ENCODE measurements at regions not wholly inside any gene's neighbourhood (a gene's known extent, or its start where the extent isn't known, plus 50 kb on each side); places are given as distances from the start of the nearest gene placed in this dataset.

DNA sequence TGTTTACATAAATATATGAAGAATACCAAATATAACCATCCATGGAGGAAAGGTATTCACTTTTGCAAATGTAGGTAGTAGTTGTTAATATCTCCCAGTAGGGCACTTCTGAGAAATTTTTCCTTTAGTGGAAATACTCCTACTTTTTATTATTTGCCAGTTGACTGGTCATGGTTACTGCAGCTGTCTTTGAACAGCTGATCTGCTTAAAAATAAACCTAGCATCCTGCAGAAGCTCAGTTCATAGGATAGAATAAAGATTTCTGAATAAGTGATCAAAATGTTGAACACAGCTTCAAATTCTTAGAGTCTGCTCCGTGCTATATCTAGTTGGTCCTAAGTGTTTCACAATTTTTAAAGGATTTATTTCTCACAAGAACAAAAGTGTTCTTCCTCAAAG lies 270.7 kb upstream of the TRPC7 start:
- H3K4me3 ChIP-seq (ENCODE audit: low read depth in 1 of 2, low read length in 2 of 2) = no peak overlapping the region
- H3K27ac ChIP-seq (ENCODE audit: low read depth in 2 of 2, low read length in 1 of 2) = no peak overlapping the region
- WGBS, 2 donors = 92 to 96% methylated on average over 1 of the region's 1 CpG
- no peaks in the 10 kb centered on the region for H3K4me1 ChIP-seq (ENCODE audit: control insufficient read depth in 2 of 2, insufficient read depth in 2 of 2, low read length in 1 of 2)
- no peaks in the 10 kb centered on the region for H3K27me3 ChIP-seq (ENCODE audit: control insufficient read depth in 1 of 2, insufficient read depth in 2 of 2, low read length in 2 of 2)
- H3K9me3 ChIP-seq (ENCODE audit: control insufficient read depth in 2 of 2, insufficient read depth in 1 of 2, low read depth in 1 of 2, low read length in 1 of 2) = no peaks in the 10 kb centered on the region
- no peaks in the 10 kb centered on the region for H3K36me3 ChIP-seq (ENCODE audit: control insufficient read depth in 2 of 2, insufficient read depth in 2 of 2, low read length in 1 of 2)

- 73 to 75% methylated on average over 1 of the region's 1 CpG for WGBS, 2 donors
Observed at GRCh38 chr5:136631186-136631585, 265.8 kb upstream of the TRPC7 start.

DNA sequence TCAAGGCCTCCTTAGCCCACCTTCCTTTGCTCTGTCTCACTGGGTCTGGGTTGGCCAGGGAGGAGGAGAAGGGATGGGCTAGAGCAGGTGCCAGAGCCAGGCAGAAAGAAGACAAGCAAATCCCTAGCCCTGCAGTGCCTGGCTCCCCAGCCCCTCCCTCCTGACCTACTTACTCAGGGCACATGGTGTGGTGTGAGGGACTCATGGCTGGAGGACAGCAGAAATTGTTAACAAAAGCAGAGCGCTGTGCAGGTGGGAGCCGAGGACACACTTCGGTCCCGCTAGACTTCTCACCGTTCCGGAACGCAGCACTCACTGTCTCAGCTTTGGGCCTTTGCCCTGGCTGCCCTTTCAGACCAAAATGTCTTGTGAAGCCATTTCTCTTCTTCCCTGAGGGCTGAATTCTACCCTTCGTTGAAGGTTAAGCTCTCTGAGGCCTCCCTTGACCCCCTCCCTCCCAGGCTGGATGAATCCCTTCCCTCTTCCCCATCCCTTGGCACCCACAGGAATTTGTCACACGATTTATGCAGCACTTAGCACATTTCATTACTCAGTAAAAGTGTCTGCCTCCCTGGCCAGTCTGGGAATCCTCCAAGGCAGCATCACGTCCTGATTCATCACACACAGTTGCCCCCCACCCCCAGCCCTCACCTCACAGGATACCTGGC lies 263.9 kb upstream of the TRPC7 start:
- WGBS, 2 donors = 69 to 73% methylated on average over 10 of the region's 10 CpGs
- Histone ChIP-seq H3K4me1 (ENCODE audit: control insufficient read depth in 2 of 2, insufficient read depth in 2 of 2, low read length in 1 of 2) (no peaks in the 10 kb centered on the region), H3K27ac (ENCODE audit: low read depth in 2 of 2, low read length in 1 of 2) (no peak overlapping the region), H3K27me3 (ENCODE audit: control insufficient read depth in 1 of 2, insufficient read depth in 2 of 2, low read length in 2 of 2) (no peaks in the 10 kb centered on the region), H3K4me3 (ENCODE audit: low read depth in 1 of 2, low read length in 2 of 2) (no peak overlapping the region), H3K36me3 (ENCODE audit: control insufficient read depth in 2 of 2, insufficient read depth in 2 of 2, low read length in 1 of 2) (no peaks in the 10 kb centered on the region), H3K9me3 (ENCODE audit: control insufficient read depth in 2 of 2, insufficient read depth in 1 of 2, low read depth in 1 of 2, low read length in 1 of 2) (no peaks in the 10 kb centered on the region)

More at GRCh38 chr5:136631186-136631585, 265.8 kb upstream of the TRPC7 start:
- Histone ChIP-seq H3K36me3 (ENCODE audit: control insufficient read depth in 2 of 2, insufficient read depth in 2 of 2, low read length in 1 of 2) (no peaks in the 10 kb centered on the region), H3K4me3 (ENCODE audit: low read depth in 1 of 2, low read length in 2 of 2) (no peak overlapping the region), H3K27me3 (ENCODE audit: control insufficient read depth in 1 of 2, insufficient read depth in 2 of 2, low read length in 2 of 2) (no peaks in the 10 kb centered on the region), H3K4me1 (ENCODE audit: control insufficient read depth in 2 of 2, insufficient read depth in 2 of 2, low read length in 1 of 2) (no peaks in the 10 kb centered on the region), H3K27ac (ENCODE audit: low read depth in 2 of 2, low read length in 1 of 2) (no peak overlapping the region), H3K9me3 (ENCODE audit: control insufficient read depth in 2 of 2, insufficient read depth in 1 of 2, low read depth in 1 of 2, low read length in 1 of 2) (no peaks in the 10 kb centered on the region)

- Histone ChIP-seq H3K27me3 (ENCODE audit: control insufficient read depth in 1 of 2, insufficient read depth in 2 of 2, low read length in 2 of 2) (no peaks in the 10 kb centered on the region), H3K27ac (ENCODE audit: low read depth in 2 of 2, low read length in 1 of 2) (no peak overlapping the region), H3K4me3 (ENCODE audit: low read depth in 1 of 2, low read length in 2 of 2) (no peak overlapping the region), H3K4me1 (ENCODE audit: control insufficient read depth in 2 of 2, insufficient read depth in 2 of 2, low read length in 1 of 2) (no peaks in the 10 kb centered on the region), H3K9me3 (ENCODE audit: control insufficient read depth in 2 of 2, insufficient read depth in 1 of 2, low read depth in 1 of 2, low read length in 1 of 2) (no peaks in the 10 kb centered on the region), H3K36me3 (ENCODE audit: control insufficient read depth in 2 of 2, insufficient read depth in 2 of 2, low read length in 1 of 2) (no peaks in the 10 kb centered on the region)
- 83 to 89% methylated on average over 2 of the region's 2 CpGs for WGBS, 2 donors
Observed at GRCh38 chr5:136626531-136626930, 261.2 kb upstream of the TRPC7 start.

GRCh38 chr5:136622747-136623146 lies 257.4 kb upstream of the TRPC7 start:
- Histone ChIP-seq H3K27me3 (ENCODE audit: control insufficient read depth in 1 of 2, insufficient read depth in 2 of 2, low read length in 2 of 2) (no peaks in the 10 kb centered on the region), H3K4me3 (ENCODE audit: low read depth in 1 of 2, low read length in 2 of 2) (no peak overlapping the region), H3K4me1 (ENCODE audit: control insufficient read depth in 2 of 2, insufficient read depth in 2 of 2, low read length in 1 of 2) (no peaks in the 10 kb centered on the region), H3K27ac (ENCODE audit: low read depth in 2 of 2, low read length in 1 of 2) (no peak overlapping the region), H3K9me3 (ENCODE audit: control insufficient read depth in 2 of 2, insufficient read depth in 1 of 2, low read depth in 1 of 2, low read length in 1 of 2) (no peaks in the 10 kb centered on the region), H3K36me3 (ENCODE audit: control insufficient read depth in 2 of 2, insufficient read depth in 2 of 2, low read length in 1 of 2) (no peaks in the 10 kb centered on the region)

GRCh38 chr5:136621743-136622142 lies 256.4 kb upstream of the TRPC7 start:
- H3K36me3 ChIP-seq (ENCODE audit: control insufficient read depth in 2 of 2, insufficient read depth in 2 of 2, low read length in 1 of 2) = no peaks in the 10 kb centered on the region
- no peak overlapping the region for H3K27ac ChIP-seq (ENCODE audit: low read depth in 2 of 2, low read length in 1 of 2)
- H3K27me3 ChIP-seq (ENCODE audit: control insufficient read depth in 1 of 2, insufficient read depth in 2 of 2, low read length in 2 of 2) = no peaks in the 10 kb centered on the region
- H3K9me3 ChIP-seq (ENCODE audit: control insufficient read depth in 2 of 2, insufficient read depth in 1 of 2, low read depth in 1 of 2, low read length in 1 of 2) = no peaks in the 10 kb centered on the region
- no peaks in the 10 kb centered on the region for H3K4me1 ChIP-seq (ENCODE audit: control insufficient read depth in 2 of 2, insufficient read depth in 2 of 2, low read length in 1 of 2)
- WGBS, 2 donors = 36 to 49% methylated on average over 3 of the region's 3 CpGs
- no peak overlapping the region for H3K4me3 ChIP-seq (ENCODE audit: low read depth in 1 of 2, low read length in 2 of 2)

- Histone ChIP-seq H3K9me3 (ENCODE audit: control insufficient read depth in 2 of 2, insufficient read depth in 1 of 2, low read depth in 1 of 2, low read length in 1 of 2) (no peaks in the 10 kb centered on the region), H3K27ac (ENCODE audit: low read depth in 2 of 2, low read length in 1 of 2) (no peak overlapping the region), H3K4me1 (ENCODE audit: control insufficient read depth in 2 of 2, insufficient read depth in 2 of 2, low read length in 1 of 2) (no peaks in the 10 kb centered on the region), H3K4me3 (ENCODE audit: low read depth in 1 of 2, low read length in 2 of 2) (no peak overlapping the region), H3K36me3 (ENCODE audit: control insufficient read depth in 2 of 2, insufficient read depth in 2 of 2, low read length in 1 of 2) (no peaks in the 10 kb centered on the region), H3K27me3 (ENCODE audit: control insufficient read depth in 1 of 2, insufficient read depth in 2 of 2, low read length in 2 of 2) (no peaks in the 10 kb centered on the region)
- 91 to 97% methylated on average over 1 of the region's 1 CpG for WGBS, 2 donors
Observed at GRCh38 chr5:136620621-136621020, 255.3 kb upstream of the TRPC7 start.

DNA sequence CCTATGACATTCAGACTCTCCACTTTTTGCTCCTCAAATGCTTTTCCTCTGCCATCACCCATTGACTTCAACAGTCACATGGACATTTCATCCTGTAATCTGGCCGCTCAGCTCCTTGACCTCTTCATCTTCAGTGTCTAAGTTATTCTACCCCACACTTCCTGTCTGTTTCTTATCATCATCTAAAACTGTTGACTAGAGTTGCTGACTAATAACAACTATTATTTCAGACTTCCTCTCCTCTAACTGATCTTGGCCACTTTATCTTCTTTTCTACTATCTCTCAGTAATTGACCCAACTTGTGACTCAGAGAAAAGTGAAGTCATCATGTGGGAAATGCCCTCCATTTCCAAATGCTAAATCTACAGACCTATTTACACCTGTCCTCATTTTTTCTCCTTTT lies 254.7 kb upstream of the TRPC7 start:
- WGBS, 2 donors = 52 to 59% methylated on average over 1 of the region's 1 CpG
- no peaks in the 10 kb centered on the region for H3K36me3 ChIP-seq (ENCODE audit: control insufficient read depth in 2 of 2, insufficient read depth in 2 of 2, low read length in 1 of 2)
- no peak overlapping the region for H3K4me3 ChIP-seq (ENCODE audit: low read depth in 1 of 2, low read length in 2 of 2)
- no peaks in the 10 kb centered on the region for H3K4me1 ChIP-seq (ENCODE audit: control insufficient read depth in 2 of 2, insufficient read depth in 2 of 2, low read length in 1 of 2)
- H3K27ac ChIP-seq (ENCODE audit: low read depth in 2 of 2, low read length in 1 of 2) = no peak overlapping the region
- H3K9me3 ChIP-seq (ENCODE audit: control insufficient read depth in 2 of 2, insufficient read depth in 1 of 2, low read depth in 1 of 2, low read length in 1 of 2) = no peaks in the 10 kb centered on the region
- H3K27me3 ChIP-seq (ENCODE audit: control insufficient read depth in 1 of 2, insufficient read depth in 2 of 2, low read length in 2 of 2) = no peaks in the 10 kb centered on the region

GRCh38 chr5:136619556-136619955 lies 254.2 kb upstream of the TRPC7 start:
- Histone ChIP-seq H3K4me3 (ENCODE audit: low read depth in 1 of 2, low read length in 2 of 2) (no peak overlapping the region), H3K9me3 (ENCODE audit: control insufficient read depth in 2 of 2, insufficient read depth in 1 of 2, low read depth in 1 of 2, low read length in 1 of 2) (no peaks in the 10 kb centered on the region), H3K4me1 (ENCODE audit: control insufficient read depth in 2 of 2, insufficient read depth in 2 of 2, low read length in 1 of 2) (no peaks in the 10 kb centered on the region), H3K27ac (ENCODE audit: low read depth in 2 of 2, low read length in 1 of 2) (no peak overlapping the region), H3K36me3 (ENCODE audit: control insufficient read depth in 2 of 2, insufficient read depth in 2 of 2, low read length in 1 of 2) (no peaks in the 10 kb centered on the region), H3K27me3 (ENCODE audit: control insufficient read depth in 1 of 2, insufficient read depth in 2 of 2, low read length in 2 of 2) (no peaks in the 10 kb centered on the region)
- 85 to 89% methylated on average over 3 of the region's 3 CpGs for WGBS, 2 donors

DNA sequence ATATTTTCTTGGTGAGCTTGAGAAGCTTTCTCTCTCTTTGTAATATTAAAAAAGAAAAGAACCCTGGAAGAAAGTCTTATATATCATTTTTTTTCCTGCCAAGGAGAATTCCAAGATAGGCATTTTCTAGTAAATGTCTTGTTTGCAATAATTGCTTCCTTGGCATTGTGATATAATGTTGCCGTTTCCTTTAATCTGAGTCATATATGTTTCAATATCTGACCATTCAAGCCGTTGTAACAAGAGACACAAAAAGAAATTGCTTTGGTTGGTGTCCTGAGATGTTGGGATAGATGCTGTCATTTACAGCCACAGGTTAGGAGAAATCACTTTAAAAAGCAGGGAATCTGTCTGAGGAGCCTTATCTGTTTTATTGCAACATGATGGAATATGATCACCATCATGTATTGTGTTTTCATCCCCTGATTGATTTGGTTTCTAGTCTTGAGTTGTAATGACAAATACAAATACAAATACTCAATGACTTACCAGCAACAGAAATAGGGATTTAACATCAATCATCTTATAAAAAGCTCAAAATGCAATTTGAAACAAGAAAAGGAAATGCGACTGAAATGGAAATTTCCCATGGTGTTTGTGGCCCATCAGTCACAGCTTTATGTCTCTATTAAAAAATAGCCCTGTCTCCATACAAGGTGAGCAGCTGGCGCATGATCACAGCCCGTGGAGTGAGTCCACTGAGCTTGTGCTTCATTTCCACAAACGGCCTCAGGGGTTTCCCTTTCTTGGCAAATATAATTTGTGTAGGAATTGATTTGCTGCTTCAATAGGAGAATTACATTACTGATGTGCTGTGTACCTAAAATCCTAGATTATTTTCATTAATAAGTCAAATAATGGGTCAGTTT lies 250.1 kb upstream of the TRPC7 start:
- no peaks in the 10 kb centered on the region for H3K4me1 ChIP-seq (ENCODE audit: control insufficient read depth in 2 of 2, insufficient read depth in 2 of 2, low read length in 1 of 2)
- H3K36me3 ChIP-seq (ENCODE audit: control insufficient read depth in 2 of 2, insufficient read depth in 2 of 2, low read length in 1 of 2) = no peaks in the 10 kb centered on the region
- H3K9me3 ChIP-seq (ENCODE audit: control insufficient read depth in 2 of 2, insufficient read depth in 1 of 2, low read depth in 1 of 2, low read length in 1 of 2) = no peaks in the 10 kb centered on the region
- no peak overlapping the region for H3K4me3 ChIP-seq (ENCODE audit: low read depth in 1 of 2, low read length in 2 of 2)
- WGBS, 2 donors = 46 to 56% methylated on average over 6 of the region's 6 CpGs
- no peaks in the 10 kb centered on the region for H3K27me3 ChIP-seq (ENCODE audit: control insufficient read depth in 1 of 2, insufficient read depth in 2 of 2, low read length in 2 of 2)
- no peak overlapping the region for H3K27ac ChIP-seq (ENCODE audit: low read depth in 2 of 2, low read length in 1 of 2)

All from esophagus (tissue), 2 donors.